ENCODE measurements at regions not wholly inside any gene's neighbourhood (a gene's known extent, or its start where the extent isn't known, plus 50 kb on each side); places are given as distances from the start of the nearest gene placed in this dataset.

- H3K36me3 ChIP-seq, result no peaks in the 10 kb centered on the region
- H3K4me1 ChIP-seq (ENCODE audit: control insufficient read depth in 1 of 2, low read depth in 2 of 2), result peaks cover 11 to 16% of the 10 kb centered on the region in 2 donors
- H3K27ac ChIP-seq, result no peak overlapping the region
- TF ChIP-seq CTCF (IDR thresholded peaks at IDR 0.05), result no peak
- DNase-seq (ENCODE audit: low spot score) (no peak), ATAC-seq (ENCODE audit: insufficient number of reproducible peaks, low FRiP score, low read depth) (no peak)
- H3K4me3 ChIP-seq, result no peak overlapping the region
- no peaks in the 10 kb centered on the region for H3K9me3 ChIP-seq
- H3K27me3 ChIP-seq (replicated peaks; ENCODE audit: insufficient read depth), result no peaks in the 10 kb centered on the region
Observed at GRCh38 chr2:8281950-8282857, 399.7 kb upstream of the ID2 start.

- Histone ChIP-seq H3K36me3 (no peaks in the 10 kb centered on the region), H3K9me3 (no peaks in the 10 kb centered on the region), H3K27me3 (replicated peaks; ENCODE audit: insufficient read depth) (no peaks in the 10 kb centered on the region), H3K27ac (no peak overlapping the region), H3K4me3 (no peak overlapping the region), H3K4me1 (ENCODE audit: control insufficient read depth in 1 of 2, low read depth in 2 of 2) (peaks cover 9 to 11% of the 10 kb centered on the region in 2 donors)
- TF ChIP-seq CTCF (IDR thresholded peaks at IDR 0.05), result no peak
- ATAC-seq (ENCODE audit: insufficient number of reproducible peaks, low FRiP score, low read depth), result no peak
- no peak for DNase-seq (ENCODE audit: low spot score)
Observed at GRCh38 chr2:8282858-8283252, 399.0 kb upstream of the ID2 start.

DNA sequence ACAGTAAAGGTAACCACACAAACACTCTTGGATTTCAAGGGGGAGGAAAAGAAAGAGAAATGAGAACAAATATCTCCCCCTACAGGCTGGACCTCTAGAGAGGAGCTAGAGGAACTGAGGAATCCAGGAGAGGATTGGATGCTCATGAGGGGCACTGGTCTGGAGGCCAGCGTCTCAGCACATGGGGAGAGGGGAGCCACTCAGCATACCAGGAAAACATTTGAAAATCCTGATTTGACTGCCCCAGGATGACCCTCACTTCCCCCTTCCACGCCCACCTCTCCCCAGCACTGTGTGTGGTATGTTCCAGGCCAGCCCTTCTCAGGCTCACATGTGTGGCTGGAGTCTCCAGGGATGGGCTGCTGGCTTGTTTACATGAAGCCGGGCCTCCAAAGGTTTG lies 396.8 kb upstream of the ID2 start:
- Histone ChIP-seq H3K9me3 (no peaks in the 10 kb centered on the region), H3K27me3 (replicated peaks; ENCODE audit: insufficient read depth) (no peaks in the 10 kb centered on the region), H3K4me3 (no peak overlapping the region), H3K4me1 (ENCODE audit: control insufficient read depth in 1 of 2, low read depth in 2 of 2) (no peaks in the 10 kb centered on the region), H3K36me3 (no peaks in the 10 kb centered on the region), H3K27ac (no peak overlapping the region)
- TF ChIP-seq CTCF (IDR thresholded peaks at IDR 0.05), result no peak
- ATAC-seq (ENCODE audit: insufficient number of reproducible peaks, low FRiP score, low read depth), result no peak
- no peak for DNase-seq (ENCODE audit: low spot score)

- no peak overlapping the region for H3K4me3 ChIP-seq
- ATAC-seq (ENCODE audit: insufficient number of reproducible peaks, low FRiP score, low read depth) (no peak), DNase-seq (ENCODE audit: low spot score) (no peak)
- H3K36me3 ChIP-seq, result no peaks in the 10 kb centered on the region
- TF ChIP-seq CTCF (IDR thresholded peaks at IDR 0.05), result no peak
- H3K9me3 ChIP-seq, result no peaks in the 10 kb centered on the region
- no peak overlapping the region for H3K27ac ChIP-seq
- no peaks in the 10 kb centered on the region for H3K4me1 ChIP-seq (ENCODE audit: control insufficient read depth in 1 of 2, low read depth in 2 of 2)
- no peaks in the 10 kb centered on the region for H3K27me3 ChIP-seq (replicated peaks; ENCODE audit: insufficient read depth)
Observed at GRCh38 chr2:8285898-8286297, 396.0 kb upstream of the ID2 start.

- Histone ChIP-seq H3K27me3 (replicated peaks; ENCODE audit: insufficient read depth) (no peaks in the 10 kb centered on the region), H3K4me1 (ENCODE audit: control insufficient read depth in 1 of 2, low read depth in 2 of 2) (no peaks in the 10 kb centered on the region), H3K36me3 (no peaks in the 10 kb centered on the region), H3K9me3 (no peaks in the 10 kb centered on the region), H3K4me3 (no peak overlapping the region), H3K27ac (no peak overlapping the region)
- DNase-seq (ENCODE audit: low spot score), result no peak
- ATAC-seq (ENCODE audit: insufficient number of reproducible peaks, low FRiP score, low read depth), result no peak
- no peak for TF ChIP-seq CTCF (IDR thresholded peaks at IDR 0.05)
Observed at GRCh38 chr2:8288206-8288605, 393.6 kb upstream of the ID2 start.

Measured in thoracic aorta (tissue), 2 donors.